Cardiac fibroblast (primary cell): ENCODE measurements at regions not wholly inside any gene's neighbourhood (a gene's known extent, or its start where the extent isn't known, plus 50 kb on each side); places are given as distances from the start of the nearest gene placed in this dataset.
A peak's percentile ranks its signal among the peaks of the same experiment; 100 is the strongest.

Experiments used
- DNase-seq, 2 donors: peaks; one replicate each; pipeline versions ENCODE4 v3.0.0 to v3.0.0-alpha.2; 2010; ENCODE audit warnings: low read depth in 2 of 2
- H3K4me3 ChIP-seq, 2 donors: replicated peaks in 1 of 2; 1 replicate in 1 of 2; 2 replicates in 1 of 2; pipeline ENCODE4 v1.5.1; 2011; ENCODE audit warnings: low read depth in 2 of 2, low read length in 2 of 2, mild to moderate bottlenecking in 2 of 2, moderate library complexity in 1 of 2
- TF ChIP-seq, protein P1 (sequence below): IDR thresholded peaks from one replicate; pipeline ENCODE4 v1.5.1; 2011; ENCODE audit warnings: low read depth, mild to moderate bottlenecking, low read length, inconsistent platforms

- H3K4me3 ChIP-seq, result peak overlapping the region; percentile 4 to 26
- no peak for DNase-seq
- TF ChIP-seq, protein P1, sequence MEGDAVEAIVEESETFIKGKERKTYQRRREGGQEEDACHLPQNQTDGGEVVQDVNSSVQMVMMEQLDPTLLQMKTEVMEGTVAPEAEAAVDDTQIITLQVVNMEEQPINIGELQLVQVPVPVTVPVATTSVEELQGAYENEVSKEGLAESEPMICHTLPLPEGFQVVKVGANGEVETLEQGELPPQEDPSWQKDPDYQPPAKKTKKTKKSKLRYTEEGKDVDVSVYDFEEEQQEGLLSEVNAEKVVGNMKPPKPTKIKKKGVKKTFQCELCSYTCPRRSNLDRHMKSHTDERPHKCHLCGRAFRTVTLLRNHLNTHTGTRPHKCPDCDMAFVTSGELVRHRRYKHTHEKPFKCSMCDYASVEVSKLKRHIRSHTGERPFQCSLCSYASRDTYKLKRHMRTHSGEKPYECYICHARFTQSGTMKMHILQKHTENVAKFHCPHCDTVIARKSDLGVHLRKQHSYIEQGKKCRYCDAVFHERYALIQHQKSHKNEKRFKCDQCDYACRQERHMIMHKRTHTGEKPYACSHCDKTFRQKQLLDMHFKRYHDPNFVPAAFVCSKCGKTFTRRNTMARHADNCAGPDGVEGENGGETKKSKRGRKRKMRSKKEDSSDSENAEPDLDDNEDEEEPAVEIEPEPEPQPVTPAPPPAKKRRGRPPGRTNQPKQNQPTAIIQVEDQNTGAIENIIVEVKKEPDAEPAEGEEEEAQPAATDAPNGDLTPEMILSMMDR, result no peak
Observed at GRCh38 chr6:166758136-166758704, 131.2 kb upstream of the RPS6KA2 start.

DNA sequence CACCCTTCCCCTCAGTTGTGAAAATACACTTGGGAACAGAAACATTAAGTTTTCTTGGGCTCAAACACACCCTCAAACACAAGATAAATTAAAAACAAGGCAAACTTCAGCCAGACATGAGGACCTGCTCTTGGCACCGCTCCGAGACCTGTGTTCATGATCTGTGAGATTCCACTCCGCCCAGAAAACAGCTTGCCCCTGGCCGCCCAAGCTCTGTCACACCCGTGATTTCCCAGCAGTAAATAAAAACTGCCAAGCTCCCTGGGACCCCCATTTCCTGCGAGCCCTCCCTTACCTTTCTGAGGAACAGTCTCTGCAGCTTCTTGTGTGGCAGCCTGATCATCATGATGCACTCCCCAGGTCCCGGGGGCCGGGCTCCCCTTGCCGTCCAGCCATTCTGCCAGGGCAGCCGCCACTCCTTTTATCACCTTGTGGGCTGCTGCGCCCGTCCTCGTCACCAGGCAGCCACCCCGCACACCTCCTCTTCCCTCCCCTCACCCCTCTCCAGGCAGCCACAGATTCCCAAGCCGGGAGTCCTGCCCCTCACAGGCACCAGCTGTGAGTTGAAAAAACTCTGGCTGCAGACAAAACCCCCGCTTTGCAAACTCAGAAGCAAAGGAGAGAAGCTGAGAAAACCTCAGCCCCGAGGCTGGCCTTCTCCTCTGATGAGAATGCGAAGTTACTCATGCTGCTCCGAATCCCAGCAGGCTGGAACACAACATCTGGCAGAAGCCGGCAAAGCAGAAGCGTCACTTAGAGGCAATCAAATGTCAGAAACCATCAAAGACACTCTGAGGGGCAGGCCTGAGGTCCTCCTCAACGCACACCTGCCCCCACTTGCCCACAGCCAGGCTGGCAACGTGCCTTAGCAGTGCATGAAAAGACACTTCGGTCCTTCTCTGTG is 130.4 kb upstream of the RPS6KA2 start:
- TF ChIP-seq, protein P1, result no peak
- peak; percentile 22 to 39 for DNase-seq
- peak overlapping the region; percentile 4 to 26 for H3K4me3 ChIP-seq

GRCh38 chr6:166754218-166755030 is 127.4 kb upstream of the RPS6KA2 start:
- H3K4me3 ChIP-seq, result no peak overlapping the region
- DNase-seq, result no peak
- TF ChIP-seq, protein P1, result no peak

- H3K4me3 ChIP-seq, result no peak overlapping the region
- TF ChIP-seq, protein P1, result no peak
- no peak for DNase-seq
Observed at GRCh38 chr6:166752928-166753721, 126.1 kb upstream of the RPS6KA2 start.

- TF ChIP-seq, protein P1, result no peak
- DNase-seq, result no peak
- no peak overlapping the region for H3K4me3 ChIP-seq
Observed at GRCh38 chr6:166752097-166752496, 125.0 kb upstream of the RPS6KA2 start.

GRCh38 chr6:166751051-166751595 is 124.1 kb upstream of the RPS6KA2 start:
- H3K4me3 ChIP-seq, result no peak overlapping the region
- DNase-seq, result no peak
- TF ChIP-seq, protein P1, result no peak
